T-cell (primary cell): ENCODE measurements at regions not wholly inside any gene's neighbourhood (a gene's known extent, or its start where the extent isn't known, plus 50 kb on each side); places are given as distances from the start of the nearest gene placed in this dataset.

Source experiments
- ATAC-seq, 4 experiments: fragments of 200-7000 bp in 3 of 4; fragments of 150-1000 bp in 1 of 4; cut with Tn5 transposase; replicated peaks in 1 of 4; 1 replicate in 3 of 4; 2 replicates in 1 of 4; pipeline ENCODE4 v1.10.0; 2021; ENCODE audit warnings: moderate library complexity in 3 of 4, mild to moderate bottlenecking in 2 of 4, moderate number of reproducible peaks in 1 of 4
- CTCF ChIA-PET, 2 donors: fragments of 300-600 bp; sonication (Branson Sonifier 250); formaldehyde crosslinking; loops; one replicate each; lab custom pipeline; 2022; ENCODE audit warnings: antibody characterized with exemption in 2 of 2; lab: Charles Lee
- POLR2A ChIA-PET, 2 donors: fragments of 300-600 bp; sonication (Branson Sonifier 250); formaldehyde crosslinking; loops; one replicate each; lab custom pipeline; 2022; ENCODE audit warnings: antibody characterized with exemption in 2 of 2; lab: Charles Lee
- DNase-seq, 35 experiments: peaks; one replicate each; pipeline versions ENCODE4 v3.0.0 to v3.0.0-alpha.2; 2013 to 2023
- H3K27ac ChIP-seq: one replicate; pipeline ENCODE4 v1.5.1; 2013; ENCODE audit warnings: low read length
- H3K27me3 ChIP-seq, 2 experiments: replicated peaks in 1 of 2; 1 replicate in 1 of 2; 2 replicates in 1 of 2; pipeline versions ENCODE4 v1.6.1 to v1.7.0; 2013; ENCODE audit warnings: low read length in 1 of 2, mixed read lengths in 1 of 2; ENCODE audit not compliant: control insufficient read depth in 2 of 2, insufficient read depth in 2 of 2; ENCODE audit errors: extremely low read depth in 1 of 2
- H3K36me3 ChIP-seq, 2 donors: 1 replicate in 1 of 2; 2 replicates in 1 of 2; pipeline versions ENCODE4 v1.6.1 to v1.7.0; 2013; ENCODE audit warnings: low read length in 1 of 2; ENCODE audit not compliant: control insufficient read depth in 2 of 2, insufficient read depth in 1 of 2; ENCODE audit errors: extremely low read depth in 1 of 2
- H3K4me1 ChIP-seq, 2 experiments: 1 replicate in 1 of 2; 2 replicates in 1 of 2; pipeline versions ENCODE4 v1.6.1 to v1.7.0; 2013; ENCODE audit warnings: low read length in 2 of 2, mixed read lengths in 1 of 2; ENCODE audit not compliant: insufficient read depth in 2 of 2, control insufficient read depth in 1 of 2; ENCODE audit errors: extremely low read depth in 1 of 2
- H3K4me3 ChIP-seq, 2 donors: 1 replicate in 1 of 2; 2 replicates in 1 of 2; pipeline versions ENCODE4 v1.5.1 to v1.7.0; 2013; ENCODE audit warnings: mild to moderate bottlenecking in 2 of 2, low read length in 1 of 2, moderate library complexity in 1 of 2; ENCODE audit not compliant: control insufficient read depth in 1 of 2; ENCODE audit errors: extremely low read depth in 1 of 2
- H3K9me3 ChIP-seq: 2 replicates; pipeline ENCODE4 v1.7.0; 2013
- H3K27ac Mint-ChIP-seq, 2 donors: one replicate each; pipeline ENCODE4 v1.8.0; 2020 to 2021; ENCODE audit warnings: mild to moderate bottlenecking in 2 of 2, mixed read lengths in 2 of 2
- H3K27me3 Mint-ChIP-seq, 2 donors: one replicate each; pipeline ENCODE4 v1.8.0; 2021 to 2022; ENCODE audit warnings: mixed read lengths in 2 of 2
- H3K36me3 Mint-ChIP-seq: one replicate; pipeline ENCODE4 v1.8.0; 2021; ENCODE audit warnings: mixed read lengths
- H3K4me1 Mint-ChIP-seq, 3 donors: one replicate each; pipeline ENCODE4 v1.8.0; 2020 to 2022; ENCODE audit warnings: mixed read lengths in 3 of 3, mild to moderate bottlenecking in 1 of 3
- H3K4me3 Mint-ChIP-seq, 3 donors: one replicate each; pipeline ENCODE4 v1.8.0; 2020 to 2022; ENCODE audit warnings: mild to moderate bottlenecking in 3 of 3, mixed read lengths in 3 of 3, moderate library complexity in 3 of 3
- H3K9me3 Mint-ChIP-seq, 3 donors: one replicate each; pipeline ENCODE4 v1.8.0; 2020 to 2022; ENCODE audit warnings: mixed read lengths in 3 of 3
- WGBS: methylation state at CpG from one replicate; pipeline ENCODE4 v1.1.5; 2013; ENCODE audit warnings: missing lambda C conversion rate; ENCODE audit not compliant: insufficient coverage; 5-methylcytosine and 5-hydroxymethylcytosine counted together

- H3K4me3 Mint-ChIP-seq, result no peak overlapping the region
- DNase-seq (no peak), ATAC-seq (no peak)
- H3K27ac Mint-ChIP-seq, result no peak overlapping the region
- POLR2A ChIA-PET, result no interaction called here
- CTCF ChIA-PET, result no interaction called here
- H3K9me3 Mint-ChIP-seq, result peaks cover 7 to 15% (median 14%) of the 10 kb centered on the region in 3 donors
- no peak overlapping the region for H3K4me3 ChIP-seq
- H3K27me3 Mint-ChIP-seq, result no peaks in the 10 kb centered on the region
- no peaks in the 10 kb centered on the region for H3K9me3 ChIP-seq
- H3K36me3 Mint-ChIP-seq, result no peaks in the 10 kb centered on the region
- H3K36me3 ChIP-seq, result no peaks in the 10 kb centered on the region
- H3K4me1 Mint-ChIP-seq, result no peaks in the 10 kb centered on the region
- no CpG with 5 or more reads among the region's 3 CpGs for WGBS
- H3K27me3 ChIP-seq, result no peaks in the 10 kb centered on the region
- H3K4me1 ChIP-seq, result no peaks in the 10 kb centered on the region
- no peak overlapping the region for H3K27ac ChIP-seq
Measured at GRCh38 chr18:65974758-65975157, 223.9 kb downstream of the CDH7 start.

- WGBS, result no CpG with 5 or more reads among the region's 7 CpGs
- no peak overlapping the region for H3K4me3 ChIP-seq
- H3K4me3 Mint-ChIP-seq, result no peak overlapping the region
- POLR2A ChIA-PET, result no interaction called here
- H3K9me3 ChIP-seq, result no peaks in the 10 kb centered on the region
- no peaks in the 10 kb centered on the region for H3K27me3 Mint-ChIP-seq
- H3K4me1 ChIP-seq, result no peaks in the 10 kb centered on the region
- H3K27me3 ChIP-seq, result no peaks in the 10 kb centered on the region
- ATAC-seq (no peak), DNase-seq (no peak)
- no peaks in the 10 kb centered on the region for H3K4me1 Mint-ChIP-seq
- H3K36me3 Mint-ChIP-seq, result no peaks in the 10 kb centered on the region
- peaks cover 10 to 14% (median 10%) of the 10 kb centered on the region in 3 donors for H3K9me3 Mint-ChIP-seq
- CTCF ChIA-PET, result no interaction called here
- H3K36me3 ChIP-seq, result no peaks in the 10 kb centered on the region
- H3K27ac ChIP-seq, result no peak overlapping the region
- no peak overlapping the region for H3K27ac Mint-ChIP-seq
Measured at GRCh38 chr18:65968239-65969004, 217.6 kb downstream of the CDH7 start.

GRCh38 chr18:65955747-65956146, 204.9 kb downstream of the CDH7 start:
- Mint-ChIP-seq H3K9me3 (peaks cover 8 to 24% (median 21%) of the 10 kb centered on the region in 3 donors), H3K4me3 (no peak overlapping the region), H3K4me1 (no peaks in the 10 kb centered on the region), H3K27ac (no peak overlapping the region), H3K36me3 (no peaks in the 10 kb centered on the region), H3K27me3 (no peaks in the 10 kb centered on the region)
- CTCF ChIA-PET, result no interaction called here
- POLR2A ChIA-PET, result interaction anchor here in 1 of 2 donors (0.6 kb wide), 1 partner anchor 1171 kb away, joined by 3 read pairs; no protein-coding TSS in a partner anchor
- Histone ChIP-seq H3K36me3 (no peaks in the 10 kb centered on the region), H3K4me1 (no peaks in the 10 kb centered on the region), H3K4me3 (no peak overlapping the region), H3K9me3 (no peaks in the 10 kb centered on the region), H3K27ac (no peak overlapping the region), H3K27me3 (no peaks in the 10 kb centered on the region)
- ATAC-seq, result no peak
- no peak for DNase-seq
- 0% methylated on average over 1 of the region's 4 CpGs for WGBS

GRCh38 chr18:65954372-65954771, 203.6 kb downstream of the CDH7 start:
- Mint-ChIP-seq H3K27ac (no peak overlapping the region), H3K36me3 (no peaks in the 10 kb centered on the region), H3K9me3 (peaks cover 8 to 21% (median 16%) of the 10 kb centered on the region in 3 donors), H3K4me3 (no peak overlapping the region), H3K4me1 (no peaks in the 10 kb centered on the region), H3K27me3 (no peaks in the 10 kb centered on the region)
- ATAC-seq, result no peak
- DNase-seq, result no peak
- Histone ChIP-seq H3K27me3 (no peaks in the 10 kb centered on the region), H3K36me3 (no peaks in the 10 kb centered on the region), H3K4me3 (no peak overlapping the region), H3K27ac (no peak overlapping the region), H3K4me1 (no peaks in the 10 kb centered on the region), H3K9me3 (no peaks in the 10 kb centered on the region)
- CTCF ChIA-PET, result no interaction called here
- POLR2A ChIA-PET, result no interaction called here
- 90% methylated on average over 6 of the region's 7 CpGs for WGBS

GRCh38 chr18:65946777-65947176, 196.0 kb downstream of the CDH7 start:
- WGBS, result 100% methylated on average over 1 of the region's 3 CpGs
- H3K36me3 Mint-ChIP-seq, result no peaks in the 10 kb centered on the region

GRCh38 chr18:65943268-65943667, 192.5 kb downstream of the CDH7 start:
- Histone ChIP-seq H3K4me3 (no peak overlapping the region), H3K27me3 (no peaks in the 10 kb centered on the region), H3K9me3 (no peaks in the 10 kb centered on the region), H3K27ac (no peak overlapping the region), H3K4me1 (no peaks in the 10 kb centered on the region), H3K36me3 (no peaks in the 10 kb centered on the region)
- Mint-ChIP-seq H3K4me3 (no peak overlapping the region), H3K27me3 (no peaks in the 10 kb centered on the region), H3K4me1 (no peaks in the 10 kb centered on the region), H3K36me3 (no peaks in the 10 kb centered on the region), H3K27ac (no peak overlapping the region), H3K9me3 (peaks cover 0 to 11% (median 3%) of the 10 kb centered on the region in 3 donors)
- CTCF ChIA-PET, result no interaction called here
- DNase-seq, result no peak
- no peak for ATAC-seq
- POLR2A ChIA-PET, result no interaction called here
- 81% methylated on average over 2 of the region's 3 CpGs for WGBS

More at GRCh38 chr18:65946777-65947176, 196.0 kb downstream of the CDH7 start:
- no peak overlapping the region for H3K27ac ChIP-seq
- no peak for ATAC-seq
- H3K27me3 ChIP-seq, result no peaks in the 10 kb centered on the region
- Mint-ChIP-seq H3K9me3 (peaks cover 0 to 10% (median 1%) of the 10 kb centered on the region in 3 donors), H3K27ac (no peak overlapping the region), H3K4me1 (no peaks in the 10 kb centered on the region), H3K27me3 (no peaks in the 10 kb centered on the region), H3K4me3 (no peak overlapping the region)
- ChIA-PET POLR2A (no interaction called here), CTCF (no interaction called here)
- H3K9me3 ChIP-seq, result no peaks in the 10 kb centered on the region
- no peaks in the 10 kb centered on the region for H3K36me3 ChIP-seq
- DNase-seq, result no peak
- H3K4me3 ChIP-seq, result no peak overlapping the region
- H3K4me1 ChIP-seq, result no peaks in the 10 kb centered on the region
